ENCODE measurements at regions not wholly inside any gene's neighbourhood (a gene's known extent, or its start where the extent isn't known, plus 50 kb on each side); places are given as distances from the start of the nearest gene placed in this dataset.
"Not testable (repeated sequence)": the region's sequence is repeated elsewhere in the genome, so short reads cannot be mapped to it uniquely, and the experiment has no call there.

- TF ChIP-seq CTCF (IDR thresholded peaks at IDR 0.05; ENCODE audit: low read depth, low read length, poor library complexity, severe bottlenecking) (no peak), EZH2phosphoT487 (IDR thresholded peaks at IDR 0.05; ENCODE audit: borderline replicate concordance, low read length) (no peak)
- no peaks in the 10 kb centered on the region for H3K4me1 ChIP-seq (ENCODE audit: control insufficient read depth, low read length)
These were observed 615.0 kb downstream of the FAM133A start for GRCh38 chrX:94288972-94289371.

DNA sequence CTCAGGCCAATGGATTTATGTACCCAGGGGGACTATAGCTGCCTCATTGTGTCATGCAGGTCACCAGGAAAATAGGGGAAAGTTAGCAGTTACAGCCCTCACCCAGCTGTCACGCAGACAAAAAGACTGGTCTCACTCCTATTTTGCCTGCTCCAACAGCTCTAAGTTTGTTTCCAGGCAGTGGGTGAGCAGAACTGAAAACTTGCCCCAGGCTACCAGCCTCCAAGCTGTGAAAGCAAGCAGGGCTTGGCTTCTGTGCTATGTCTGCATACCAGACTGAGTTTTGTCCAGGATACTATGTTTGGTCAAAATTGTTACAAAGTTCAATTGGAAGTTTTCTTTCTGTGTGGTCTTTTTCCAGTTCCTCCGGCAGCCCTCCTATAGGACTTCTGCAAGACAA is 628.4 kb downstream of the FAM133A start:
- Histone ChIP-seq H3K27me3 (ENCODE audit: control insufficient read depth, low read length) (no peaks in the 10 kb centered on the region), H3K4me3 (ENCODE audit: low read length) (no peak overlapping the region), H3K4me1 (ENCODE audit: control insufficient read depth, low read length) (no peaks in the 10 kb centered on the region), H3K36me3 (ENCODE audit: control insufficient read depth, low read length) (no peaks in the 10 kb centered on the region), H3K9me3 (ENCODE audit: control insufficient read depth, insufficient read depth, low read length) (no peaks in the 10 kb centered on the region), H3F3A (ENCODE audit: control insufficient read depth, insufficient read depth) (no peaks in the 10 kb centered on the region), H3K79me2 (ENCODE audit: control insufficient read depth, low read length) (no peaks in the 10 kb centered on the region), H4K20me1 (ENCODE audit: control insufficient read depth, insufficient read depth, low read depth, low read length) (no peaks in the 10 kb centered on the region), H3K27ac (ENCODE audit: low read depth, low read length) (no peak overlapping the region), H3K9me2 (replicated peaks; ENCODE audit: control insufficient read depth, low read length) (no peaks in the 10 kb centered on the region), H3K4me2 (ENCODE audit: low read length) (no peak overlapping the region)
- TF ChIP-seq EZH2phosphoT487 (IDR thresholded peaks at IDR 0.05; ENCODE audit: borderline replicate concordance, low read length) (no peak), CTCF (IDR thresholded peaks at IDR 0.05; ENCODE audit: low read depth, low read length, poor library complexity, severe bottlenecking) (no peak)

More at GRCh38 chrX:94288972-94289371, 615.0 kb downstream of the FAM133A start:
- Histone ChIP-seq H3K27me3 (ENCODE audit: control insufficient read depth, low read length) (no peaks in the 10 kb centered on the region), H3K79me2 (ENCODE audit: control insufficient read depth, low read length) (no peaks in the 10 kb centered on the region), H4K20me1 (ENCODE audit: control insufficient read depth, insufficient read depth, low read depth, low read length) (no peaks in the 10 kb centered on the region), H3K9me3 (ENCODE audit: control insufficient read depth, insufficient read depth, low read length) (no peaks in the 10 kb centered on the region), H3K4me3 (ENCODE audit: low read length) (no peak overlapping the region), H3K9me2 (replicated peaks; ENCODE audit: control insufficient read depth, low read length) (no peaks in the 10 kb centered on the region), H3F3A (ENCODE audit: control insufficient read depth, insufficient read depth) (no peaks in the 10 kb centered on the region), H3K27ac (ENCODE audit: low read depth, low read length) (no peak overlapping the region), H3K4me2 (ENCODE audit: low read length) (no peak overlapping the region), H3K36me3 (ENCODE audit: control insufficient read depth, low read length) (no peaks in the 10 kb centered on the region)

DNA sequence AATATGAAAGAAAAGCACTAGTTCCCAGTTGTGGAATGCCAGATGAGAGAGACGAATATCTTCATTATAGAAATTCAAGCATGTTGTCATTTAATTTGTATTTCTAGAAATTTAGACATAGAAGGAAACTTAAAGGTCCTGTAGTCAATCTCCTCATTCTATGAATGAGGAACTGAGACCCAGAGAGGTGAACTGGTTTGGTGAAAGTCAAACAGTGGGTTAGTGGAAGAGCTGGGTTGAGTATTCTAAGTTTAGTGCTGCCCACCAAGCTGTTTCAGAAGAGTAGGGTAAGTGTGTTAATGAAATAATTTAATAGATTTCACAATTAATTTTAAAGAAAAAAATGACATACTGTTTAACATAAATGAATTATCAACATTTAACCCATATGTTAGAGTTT is 655.2 kb downstream of the FAM133A start:
- TF ChIP-seq EZH2phosphoT487 (IDR thresholded peaks at IDR 0.05; ENCODE audit: borderline replicate concordance, low read length) (no peak), CTCF (IDR thresholded peaks at IDR 0.05; ENCODE audit: low read depth, low read length, poor library complexity, severe bottlenecking) (no peak)
- H3K4me3 ChIP-seq (ENCODE audit: low read length), result no peak overlapping the region

GRCh38 chrX:94341730-94342129 is 667.7 kb downstream of the FAM133A start:
- not testable (repeated sequence) for H3K36me3 ChIP-seq (ENCODE audit: control insufficient read depth, low read length); H3K27ac ChIP-seq (ENCODE audit: low read depth, low read length); H3F3A ChIP-seq (ENCODE audit: control insufficient read depth, insufficient read depth); H3K27me3 ChIP-seq (ENCODE audit: control insufficient read depth, low read length); H3K9me2 ChIP-seq (replicated peaks; ENCODE audit: control insufficient read depth, low read length); H3K4me3 ChIP-seq (ENCODE audit: low read length); H4K20me1 ChIP-seq (ENCODE audit: control insufficient read depth, insufficient read depth, low read depth, low read length); H3K79me2 ChIP-seq (ENCODE audit: control insufficient read depth, low read length); H3K9me3 ChIP-seq (ENCODE audit: control insufficient read depth, insufficient read depth, low read length); H3K4me1 ChIP-seq (ENCODE audit: control insufficient read depth, low read length); H3K4me2 ChIP-seq (ENCODE audit: low read length)

More for the DNA sequence above, 655.2 kb downstream of the FAM133A start:
- H3K9me3 ChIP-seq (ENCODE audit: control insufficient read depth, insufficient read depth, low read length), result no peaks in the 10 kb centered on the region
- H3K4me1 ChIP-seq (ENCODE audit: control insufficient read depth, low read length), result no peaks in the 10 kb centered on the region
- H3K36me3 ChIP-seq (ENCODE audit: control insufficient read depth, low read length), result no peaks in the 10 kb centered on the region
- H3K79me2 ChIP-seq (ENCODE audit: control insufficient read depth, low read length), result no peaks in the 10 kb centered on the region
- H4K20me1 ChIP-seq (ENCODE audit: control insufficient read depth, insufficient read depth, low read depth, low read length), result no peaks in the 10 kb centered on the region
- H3F3A ChIP-seq (ENCODE audit: control insufficient read depth, insufficient read depth), result no peaks in the 10 kb centered on the region
- H3K4me2 ChIP-seq (ENCODE audit: low read length), result no peak overlapping the region
- no peaks in the 10 kb centered on the region for H3K27me3 ChIP-seq (ENCODE audit: control insufficient read depth, low read length)
- no peaks in the 10 kb centered on the region for H3K9me2 ChIP-seq (replicated peaks; ENCODE audit: control insufficient read depth, low read length)
- no peak overlapping the region for H3K27ac ChIP-seq (ENCODE audit: low read depth, low read length)

Data from DOHH2 (cell line).